NT2/D1 (cell line): ENCODE measurements at regions not wholly inside any gene's neighbourhood (a gene's known extent, or its start where the extent isn't known, plus 50 kb on each side); places are given as distances from the start of the nearest gene placed in this dataset.

Experiments used
- DNase-seq: peaks from one replicate; pipeline ENCODE4 v3.0.0-alpha.2; 2011; ENCODE audit warnings: low read depth, low spot score
- H3K27me3 ChIP-seq: 2 replicates; pipeline ENCODE4 v1.6.0; 2011; ENCODE audit warnings: mild to moderate bottlenecking; ENCODE audit not compliant: insufficient read length, insufficient read depth
- H3K36me3 ChIP-seq: 2 replicates; pipeline ENCODE4 v1.6.1; 2011; ENCODE audit warnings: mild to moderate bottlenecking, low read length, mixed read lengths; ENCODE audit not compliant: insufficient read depth, insufficient read length
- H3K4me1 ChIP-seq: 2 replicates; pipeline ENCODE4 v1.5.1; 2011; ENCODE audit not compliant: insufficient read depth, insufficient read length
- H3K4me3 ChIP-seq: 2 replicates; pipeline ENCODE4 v1.5.1; 2011; ENCODE audit warnings: low read depth; ENCODE audit not compliant: insufficient read length
- H3K9ac ChIP-seq: 2 replicates; pipeline ENCODE4 v1.6.0; 2011; ENCODE audit warnings: low read depth; ENCODE audit not compliant: insufficient read length
- H3K9me3 ChIP-seq: 2 replicates; pipeline ENCODE4 v1.5.1; 2011; ENCODE audit warnings: mild to moderate bottlenecking, low read length; ENCODE audit not compliant: insufficient read depth
- SUZ12 ChIP-seq: IDR thresholded peaks from 2 replicates; pipeline ENCODE4 v1.6.1; 2011; ENCODE audit not compliant: insufficient read length, insufficient read depth; ENCODE audit errors: extremely low read depth
- YY1 ChIP-seq: IDR thresholded peaks from 2 replicates; pipeline ENCODE4 v1.6.1; 2011; ENCODE audit not compliant: insufficient read length, insufficient read depth
- ZNF274 ChIP-seq: IDR thresholded peaks from 2 replicates; pipeline ENCODE4 v1.6.1; 2011; ENCODE audit warnings: mild to moderate bottlenecking, low read depth, low read length

DNA sequence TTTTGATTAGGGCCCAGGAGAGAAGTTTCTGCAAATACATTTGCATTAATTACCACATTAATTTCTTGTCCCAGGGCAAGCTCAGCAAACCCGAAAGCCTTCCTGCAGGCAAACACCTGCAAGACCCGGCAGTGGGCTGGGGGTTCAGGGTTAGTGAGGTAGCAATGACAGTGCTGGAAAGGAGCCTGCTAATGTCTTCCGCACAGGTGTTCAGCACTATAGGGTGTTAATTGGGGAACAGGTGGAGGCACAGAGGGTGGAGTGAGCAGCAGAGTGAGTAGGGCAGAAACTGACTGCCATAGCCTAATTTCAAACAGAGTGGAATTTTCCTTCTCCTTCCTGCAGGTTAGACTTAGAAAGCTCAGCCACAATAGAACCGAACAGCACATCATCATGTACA is 50.9 kb upstream of the UBASH3B start:
- Histone ChIP-seq H3K4me1 (no peaks in the 10 kb centered on the region), H3K9ac (no peak overlapping the region), H3K36me3 (no peaks in the 10 kb centered on the region), H3K9me3 (no peaks in the 10 kb centered on the region), H3K4me3 (no peak overlapping the region), H3K27me3 (no peaks in the 10 kb centered on the region)
- DNase-seq: no peak
- TF ChIP-seq ZNF274 (no peak), SUZ12 (no peak), YY1 (no peak)

DNA sequence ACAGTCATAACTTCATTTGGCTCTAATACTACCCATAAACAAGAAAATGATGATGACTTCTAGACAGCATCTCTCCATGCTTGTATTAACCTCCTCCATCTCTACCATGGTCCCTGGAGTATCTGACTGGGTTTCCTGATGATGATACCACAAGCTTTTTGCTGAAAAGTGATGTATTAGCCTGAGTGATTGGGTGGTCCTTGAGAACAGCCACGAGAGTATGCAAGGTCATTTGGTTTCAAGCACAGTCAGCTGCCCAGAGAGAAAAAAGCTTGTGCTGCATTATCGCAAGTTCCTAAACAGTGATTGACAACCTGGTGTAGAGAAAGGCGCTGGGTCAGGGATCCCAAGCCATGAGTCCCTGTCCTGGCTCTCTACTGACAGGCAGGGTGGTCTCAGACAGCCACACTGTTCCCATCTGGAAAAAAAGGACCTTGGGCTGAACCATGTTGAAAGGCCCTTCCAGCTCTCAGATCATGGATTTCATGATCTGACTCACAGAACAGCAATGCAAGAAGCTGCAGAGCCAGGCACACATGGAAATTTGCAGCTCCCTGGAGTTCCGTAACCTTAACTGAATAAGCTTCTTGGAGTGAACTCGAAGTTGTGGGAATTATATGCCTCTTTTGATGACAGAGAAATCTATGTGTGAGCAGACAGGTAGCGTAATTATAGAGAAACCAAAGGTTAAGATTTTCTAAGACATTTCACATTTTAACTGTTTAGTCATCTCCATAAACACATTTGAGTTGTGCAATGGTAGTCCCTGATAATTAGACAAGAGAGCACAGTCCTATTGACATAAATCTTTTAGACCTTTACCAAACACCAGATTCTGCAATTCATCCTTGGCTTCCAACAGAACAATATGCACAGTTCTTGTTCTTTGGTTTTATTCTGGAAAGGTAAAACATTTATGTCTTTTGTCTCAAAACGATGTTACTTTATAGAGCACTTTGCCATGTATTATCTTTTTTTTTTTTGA is 54.1 kb upstream of the UBASH3B start:
- TF ChIP-seq YY1 (no peak), SUZ12 (no peak), ZNF274 (no peak)
- Histone ChIP-seq H3K9ac (no peak overlapping the region), H3K9me3 (no peaks in the 10 kb centered on the region), H3K27me3 (no peaks in the 10 kb centered on the region), H3K4me3 (no peak overlapping the region), H3K4me1 (no peaks in the 10 kb centered on the region), H3K36me3 (no peaks in the 10 kb centered on the region)
- DNase-seq: no peak

DNA sequence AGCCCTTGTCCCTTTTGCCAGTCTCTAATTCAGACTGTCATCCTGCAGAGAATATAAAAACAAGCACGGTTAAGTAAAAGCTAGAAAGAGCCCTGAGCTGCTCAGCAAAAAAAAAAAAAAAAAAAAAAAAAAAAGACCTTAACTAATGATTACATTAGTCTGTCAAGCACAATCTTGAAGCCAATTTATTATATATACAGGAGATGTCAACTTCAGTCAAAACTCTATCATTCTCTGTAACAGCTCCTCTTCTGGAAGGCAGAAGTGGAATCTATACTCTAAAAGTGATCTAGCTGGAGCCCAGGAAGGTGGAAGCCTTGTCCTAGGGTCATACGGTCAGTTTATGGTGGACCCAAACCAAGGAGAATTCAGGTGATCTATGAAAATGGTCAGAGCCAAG is 55.2 kb upstream of the UBASH3B start:
- no peak overlapping the region for H3K9ac ChIP-seq
- H3K4me1 ChIP-seq: no peaks in the 10 kb centered on the region
- no peaks in the 10 kb centered on the region for H3K9me3 ChIP-seq
- no peak overlapping the region for H3K4me3 ChIP-seq
- H3K27me3 ChIP-seq: no peaks in the 10 kb centered on the region
- TF ChIP-seq YY1 (no peak), SUZ12 (no peak), ZNF274 (no peak)
- H3K36me3 ChIP-seq: no peaks in the 10 kb centered on the region
- DNase-seq: no peak

DNA sequence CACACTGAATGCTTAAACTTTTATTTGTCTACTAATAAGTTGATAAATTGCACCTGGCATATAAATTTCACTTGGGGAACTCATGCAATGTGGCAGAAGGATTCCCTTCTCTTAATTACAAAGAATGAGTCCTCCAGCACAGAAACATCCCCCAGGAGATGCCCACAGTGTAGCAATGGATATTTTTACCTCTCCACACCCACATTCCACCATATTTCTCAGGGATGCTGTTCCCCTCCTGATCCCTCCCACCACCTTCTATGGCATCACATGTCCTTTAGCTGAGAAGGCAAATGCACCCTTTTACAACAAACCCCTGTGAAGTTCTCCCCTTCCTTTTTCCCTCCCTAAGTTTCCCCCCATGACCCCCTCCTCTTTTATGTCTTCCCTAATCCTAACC is 56.1 kb upstream of the UBASH3B start:
- TF ChIP-seq YY1: no peak
- no peak for TF ChIP-seq SUZ12
- no peak for TF ChIP-seq ZNF274
- DNase-seq: no peak
- no peaks in the 10 kb centered on the region for H3K36me3 ChIP-seq
- H3K4me3 ChIP-seq: no peak overlapping the region
- H3K9me3 ChIP-seq: no peaks in the 10 kb centered on the region
- H3K9ac ChIP-seq: no peak overlapping the region
- H3K27me3 ChIP-seq: no peaks in the 10 kb centered on the region
- H3K4me1 ChIP-seq: no peaks in the 10 kb centered on the region

DNA sequence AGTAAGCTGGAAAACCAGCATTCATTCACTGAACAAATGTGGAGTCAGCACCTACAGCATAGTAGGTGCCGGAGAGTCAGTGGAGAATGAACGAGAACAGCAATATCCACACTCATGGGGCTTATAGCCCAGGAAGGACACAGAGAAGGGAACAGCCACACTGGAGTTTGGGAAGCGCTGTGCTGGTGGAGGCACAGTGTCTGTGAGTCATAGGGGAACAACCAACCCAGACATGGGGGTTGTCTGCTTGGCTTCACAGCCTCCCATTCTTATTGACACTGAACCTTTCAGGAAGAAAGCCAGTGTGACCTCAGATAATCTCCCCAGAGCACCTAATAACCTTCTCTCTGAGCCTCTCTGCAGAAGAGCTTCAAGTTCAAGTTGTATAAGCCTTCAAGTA is 56.6 kb upstream of the UBASH3B start:
- Histone ChIP-seq H3K4me3 (no peak overlapping the region), H3K36me3 (no peaks in the 10 kb centered on the region), H3K9me3 (no peaks in the 10 kb centered on the region), H3K27me3 (no peaks in the 10 kb centered on the region), H3K9ac (no peak overlapping the region), H3K4me1 (no peaks in the 10 kb centered on the region)
- DNase-seq: no peak
- TF ChIP-seq YY1: no peak
- no peak for TF ChIP-seq SUZ12
- no peak for TF ChIP-seq ZNF274

DNA sequence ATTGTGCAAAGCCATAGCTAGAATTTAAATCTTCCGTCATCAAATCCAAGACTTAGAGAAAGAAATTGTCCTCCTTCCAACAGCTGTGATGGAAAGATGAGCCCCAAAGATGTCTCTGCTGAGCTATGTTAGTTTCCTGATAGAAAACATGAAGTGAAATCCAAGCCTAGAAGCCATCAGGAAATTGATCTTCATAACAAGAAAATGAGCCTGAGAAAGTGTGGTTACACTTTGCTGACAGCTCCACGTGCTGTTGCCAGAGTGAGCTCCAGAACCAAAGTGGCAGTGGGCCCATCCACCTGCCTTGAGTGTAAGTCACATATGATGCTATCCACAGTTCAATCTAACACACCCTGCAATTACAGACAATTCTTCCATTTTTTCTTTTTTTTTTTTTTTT is 58.0 kb upstream of the UBASH3B start:
- TF ChIP-seq ZNF274 (no peak), YY1 (no peak), SUZ12 (no peak)
- H3K9me3 ChIP-seq: no peaks in the 10 kb centered on the region
- H3K4me1 ChIP-seq: no peaks in the 10 kb centered on the region
- H3K4me3 ChIP-seq: no peak overlapping the region
- no peak for DNase-seq
- H3K27me3 ChIP-seq: no peaks in the 10 kb centered on the region
- H3K9ac ChIP-seq: no peak overlapping the region
- H3K36me3 ChIP-seq: no peaks in the 10 kb centered on the region

DNA sequence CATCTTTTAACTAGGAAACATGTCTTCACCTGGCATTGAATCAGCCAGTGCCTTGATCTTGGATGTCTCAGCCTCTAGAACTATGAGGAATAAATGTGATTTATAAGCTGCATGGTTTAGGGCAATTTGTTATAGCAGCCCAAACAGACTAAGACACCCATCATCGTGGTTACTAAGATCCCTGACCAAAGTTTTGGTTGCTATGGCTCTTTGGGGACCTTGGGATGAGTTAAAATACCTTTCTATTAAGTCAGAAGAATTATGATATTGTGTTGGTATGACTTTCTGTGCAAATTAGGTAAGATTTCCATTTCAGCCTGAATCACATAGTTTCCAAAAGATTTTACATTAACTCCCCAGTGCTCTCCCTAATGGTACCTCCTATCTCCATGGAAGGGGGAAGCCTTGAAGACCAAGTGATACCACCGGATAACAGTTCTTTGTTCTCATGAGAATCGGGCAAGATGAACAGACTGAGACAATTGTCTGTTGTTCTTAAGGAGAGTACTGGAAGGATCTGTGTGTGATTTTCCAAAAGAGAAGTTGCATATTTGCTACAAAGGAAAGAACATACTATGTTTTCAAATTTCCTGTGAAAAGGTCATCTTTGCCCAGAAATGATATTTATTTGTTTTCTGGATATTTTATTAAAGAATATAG is 60.4 kb upstream of the UBASH3B start:
- Histone ChIP-seq H3K9ac (no peak overlapping the region), H3K27me3 (no peaks in the 10 kb centered on the region), H3K4me3 (no peak overlapping the region), H3K9me3 (no peaks in the 10 kb centered on the region), H3K36me3 (no peaks in the 10 kb centered on the region), H3K4me1 (no peaks in the 10 kb centered on the region)
- DNase-seq: no peak
- TF ChIP-seq ZNF274 (no peak), SUZ12 (no peak), YY1 (no peak)
